Heart right ventricle (tissue), 16 donors: ENCODE measurements at regions not wholly inside any gene's neighbourhood (a gene's known extent, or its start where the extent isn't known, plus 50 kb on each side); places are given as distances from the start of the nearest gene placed in this dataset.

Experiments
- ATAC-seq, 8 donors: fragments of 200-7000 bp; cut with Tn5 transposase; one replicate each; pipeline ENCODE4 v1.9.1; 2020; ENCODE audit warnings: mild to moderate bottlenecking in 8 of 8, moderate library complexity in 8 of 8, moderate number of reproducible peaks in 1 of 8
- DNase-seq, 2 donors: peaks; one replicate each; pipeline ENCODE4 v3.0.0-alpha.2; 2020
- H3K27ac ChIP-seq, 10 donors: fragments of 200-600 bp; sonication (generic) in 2 of 10; one replicate each; pipeline versions ENCODE4 v1.5.0 to v1.8.0; 2020 to 2022; ENCODE audit warnings: mild to moderate bottlenecking in 3 of 10
- H3K27me3 ChIP-seq, 7 donors: fragments of 200-600 bp; one replicate each; pipeline ENCODE4 v1.8.0; 2021 to 2022; ENCODE audit warnings: mild to moderate bottlenecking in 2 of 7
- H3K36me3 ChIP-seq, 9 donors: fragments of 200-600 bp; sonication (generic) in 1 of 9; one replicate each; pipeline versions ENCODE4 v1.5.0 to v1.8.0; 2020 to 2022; ENCODE audit warnings: mild to moderate bottlenecking in 2 of 9
- H3K4me1 ChIP-seq, 9 donors: fragments of 200-600 bp; sonication (generic) in 1 of 9; one replicate each; pipeline versions ENCODE4 v1.5.0 to v1.8.0; 2020 to 2022; ENCODE audit warnings: mild to moderate bottlenecking in 4 of 9
- H3K4me3 ChIP-seq, 10 donors: fragments of 200-600 bp; sonication (generic) in 2 of 10; one replicate each; pipeline versions ENCODE4 v1.5.0 to v1.8.0; 2020 to 2022; ENCODE audit warnings: mild to moderate bottlenecking in 7 of 10, moderate library complexity in 2 of 10
- H3K9me3 ChIP-seq, 11 donors: fragments of 200-600 bp in 10 of 11; sonication (generic) in 2 of 11; one replicate each; pipeline versions ENCODE4 v1.5.0 to v1.8.0; 2013 to 2022; ENCODE audit warnings: mild to moderate bottlenecking in 2 of 11, control low read depth in 1 of 11, moderate library complexity in 1 of 11
- CTCF ChIP-seq, 9 donors: fragments of 200-600 bp; sonication (generic) in 2 of 9; IDR thresholded peaks; one replicate each; pipeline versions ENCODE4 v1.5.0 to v1.8.0; 2021 to 2022; ENCODE audit warnings: antibody characterized with exemption in 9 of 9, mild to moderate bottlenecking in 5 of 9, moderate library complexity in 1 of 9
- WGBS, 2 donors: extraction: QIAGEN DNeasy Blood & Tissue Kit; methylation state at CpG; one replicate each; pipeline ENCODE4 v1.1.7; 2013; ENCODE audit warnings: inconsistent platforms in 1 of 2; 5-methylcytosine and 5-hydroxymethylcytosine counted together
- intact Hi-C, 10 donors: fragments of 100-400 bp; cut with DNase I; formaldehyde crosslinking; loops; one replicate each; pipeline versions ENCODE4 v1.11.1 to v1.14.2; 2022
- donor health status: Arrhythmogenic right ventricular cardiomyopathy.
- donor health status: ischemic (EF 13 %, LVEDD 7.1; RV severe dilation, severe dysfunction).
- donor health status: healthy with polysubstance abuse.
- donor health status: DM: no; HTN: yes; CAD: no.
- donor health status: DM: no; HTN: no; CAD: no.
- donor health status: ischemic (EF 25% LVEDD 6.9; RV normal size, moderate dysfunction).
- donor health status: ischemic (EF 25% LVEDD 5.7; RV mildly dilated, moderate dysfunction).
- donor health status: healthy.
- donor health status: DM: yes; HTN: yes; CAD: no.
- donor health status: Ischemic cardiomyopathy.
- donor health status: ischemic (EF 35%, LVEDD 5.7; RV mildly dilated, moderate dysfunction).
- donor health status: nonischemic (EF 11% LVEDD 7.7; RV severe dilation, severe dysfunction).
- donor health status: DM: yes; HTN: yes; CAD: no.
- donor health status: PGD.
- donor health status: ischemic (EF 29% LVEDD 5.4; RV normal size, mild dysfunction).
- donor health status: nonischemic (EF 23%, LVEDD 6.1; RV moderate dilation, normal function).

GRCh38 chr3:178047496-178047895 is 488.7 kb upstream of the KCNMB2 start:
- DNase-seq (no peak), ATAC-seq (no peak)
- 88 to 89% methylated on average over 3 of the region's 3 CpGs for WGBS, 2 donors
- Histone ChIP-seq H3K36me3 (no peaks in the 10 kb centered on the region), H3K4me1 (peaks cover 0 to 9% (median 0%) of the 10 kb centered on the region in 9 donors), H3K9me3 (peaks cover 0 to 3% (median 0%) of the 10 kb centered on the region in 11 donors), H3K27me3 (no peaks in the 10 kb centered on the region), H3K4me3 (no peak overlapping the region), H3K27ac (no peak overlapping the region)
- TF ChIP-seq CTCF (IDR thresholded peaks at IDR 0.05): no peak
- intact Hi-C loops: no loop called here

GRCh38 chr3:178048768-178049167 is 487.5 kb upstream of the KCNMB2 start:
- H3K4me1 ChIP-seq: peaks cover 0 to 9% (median 0%) of the 10 kb centered on the region in 9 donors
- WGBS, 2 donors: 65 to 68% methylated on average over 3 of the region's 3 CpGs
- H3K9me3 ChIP-seq: peaks cover 0 to 3% (median 0%) of the 10 kb centered on the region in 11 donors
- no peaks in the 10 kb centered on the region for H3K27me3 ChIP-seq
- no peaks in the 10 kb centered on the region for H3K36me3 ChIP-seq
- TF ChIP-seq CTCF (IDR thresholded peaks at IDR 0.05): no peak
- DNase-seq (no peak), ATAC-seq (no peak)
- intact Hi-C loops: no loop called here
- no peak overlapping the region for H3K27ac ChIP-seq
- H3K4me3 ChIP-seq: no peak overlapping the region

GRCh38 chr3:178054471-178054870 is 481.8 kb upstream of the KCNMB2 start:
- WGBS, 2 donors: 74 to 79% methylated on average over 3 of the region's 3 CpGs
- Histone ChIP-seq H3K4me1 (peaks cover 0 to 14% (median 6%) of the 10 kb centered on the region in 9 donors), H3K27me3 (no peaks in the 10 kb centered on the region), H3K9me3 (no peaks in the 10 kb centered on the region), H3K27ac (no peak overlapping the region), H3K36me3 (no peaks in the 10 kb centered on the region), H3K4me3 (no peak overlapping the region)
- intact Hi-C loops: no loop called here
- ATAC-seq (peak in 1 of 8 donors; percentile 41), DNase-seq (no peak)
- TF ChIP-seq CTCF (IDR thresholded peaks at IDR 0.05): no peak

GRCh38 chr3:178055939-178056338 is 480.3 kb upstream of the KCNMB2 start:
- TF ChIP-seq CTCF (IDR thresholded peaks at IDR 0.05): no peak
- no peaks in the 10 kb centered on the region for H3K27me3 ChIP-seq
- ATAC-seq (no peak), DNase-seq (no peak)
- H3K9me3 ChIP-seq: no peaks in the 10 kb centered on the region
- H3K4me1 ChIP-seq: peaks cover 0 to 29% (median 16%) of the 10 kb centered on the region in 9 donors
- WGBS, 2 donors: 87 to 89% methylated on average over 2 of the region's 2 CpGs
- no peak overlapping the region for H3K4me3 ChIP-seq
- H3K36me3 ChIP-seq: no peaks in the 10 kb centered on the region
- no peak overlapping the region for H3K27ac ChIP-seq
- intact Hi-C loops: no loop called here
